ENCODE measurements at regions not wholly inside any gene's neighbourhood (a gene's known extent, or its start where the extent isn't known, plus 50 kb on each side); places are given as distances from the start of the nearest gene placed in this dataset.
A peak's percentile ranks its signal among the peaks of the same experiment; 100 is the strongest.

GRCh38 chr1:186617926-186618325 lies 62.3 kb downstream of the PTGS2 start:
- Mint-ChIP-seq H3K27ac (no peak overlapping the region), H3K36me3 (ENCODE audit: low read depth) (no peaks in the 10 kb centered on the region), H3K4me3 (no peak overlapping the region), H3K4me1 (no peaks in the 10 kb centered on the region), H3K9me3 (peaks cover 3% of the 10 kb centered on the region; the same call in 2 of the 3 replicates), H3K27me3 (ENCODE audit: insufficient read depth, low read depth, poor library complexity) (no peaks in the 10 kb centered on the region)
- H3K27me3 ChIP-seq (ENCODE audit: insufficient read depth): no peaks in the 10 kb centered on the region
- TF ChIP-seq CTCF (conservative IDR thresholded peaks at IDR 0.05; ENCODE audit: low read depth in 2 of 2): no peak
- no peak for TF ChIP-seq CREB1 (CRISPR knock-in tag; IDR thresholded peaks at IDR 0.05; ENCODE audit: low read depth)
- TF ChIP-seq ZNF462 (CRISPR knock-in tag; IDR thresholded peaks at IDR 0.05): no peak
- TF ChIP-seq ETS1 (IDR thresholded peaks at IDR 0.05): no peak
- TF ChIP-seq STAT1 (IDR thresholded peaks at IDR 0.05; ENCODE audit: unreplicated experiment): no peak
- TF ChIP-seq EZH2 (IDR thresholded peaks at IDR 0.05; ENCODE audit: low read depth, unreplicated experiment): no peak
- TF ChIP-seq NANOG (IDR thresholded peaks at IDR 0.05; ENCODE audit: borderline replicate concordance): no peak
- no peak for TF ChIP-seq EZH2phosphoT487 (IDR thresholded peaks at IDR 0.05; ENCODE audit: unreplicated experiment)
- no peak overlapping the region for H3K4me3 ChIP-seq
- ATAC-seq: no peak
- H3K9me2 ChIP-seq (ENCODE audit: insufficient read depth): no peaks in the 10 kb centered on the region
- H4K20me1 ChIP-seq (replicated peaks; ENCODE audit: insufficient read depth): no peaks in the 10 kb centered on the region
- no peaks in the 10 kb centered on the region for H3K4me1 ChIP-seq (ENCODE audit: insufficient read depth)
- H3K4me2 ChIP-seq: no peak overlapping the region
- peak; percentile 5 for DNase-seq (ENCODE audit: low spot score)
- no peaks in the 10 kb centered on the region for H3K79me2 ChIP-seq (replicated peaks; ENCODE audit: insufficient read depth)
- no peaks in the 10 kb centered on the region for H3F3A ChIP-seq (replicated peaks; ENCODE audit: low read depth)
- no peak overlapping the region for H3K27ac ChIP-seq (ENCODE audit: low read depth)
- H2AFZ ChIP-seq: no peak overlapping the region
- no peaks in the 10 kb centered on the region for H3K36me3 ChIP-seq (ENCODE audit: insufficient read depth)

Measured in GM23338 (cell line).